Stimulated activated effector memory CD8-positive, alpha-beta T cell treated with anti-CD3 and anti-CD28 coated beads, Interleukin-12 subunit alpha, Interleukin-12 subunit beta, amount 100 ng/mL, for 72 hours (primary cell): ENCODE measurements at regions not wholly inside any gene's neighbourhood (a gene's known extent, or its start where the extent isn't known, plus 50 kb on each side); places are given as distances from the start of the nearest gene placed in this dataset.
A peak's percentile ranks its signal among the peaks of the same experiment; 100 is the strongest.

ENCODE experiments used
- ATAC-seq: fragments of 150-1000 bp; cut with Tn5 transposase; 2 replicates; pipeline ENCODE4 v1.10.0; 2021
- DNase-seq, 2 donors: peaks; one replicate each; pipeline ENCODE4 v3.0.0; 2021 to 2022; ENCODE audit warnings: low spot score in 2 of 2
- H3K27ac Mint-ChIP-seq: one replicate; pipeline ENCODE4 v1.8.0; 2022; ENCODE audit warnings: mild to moderate bottlenecking, mixed read lengths
- H3K36me3 Mint-ChIP-seq: one replicate; pipeline ENCODE4 v1.8.0; 2022; ENCODE audit warnings: mild to moderate bottlenecking, mixed read lengths
- H3K4me1 Mint-ChIP-seq: one replicate; pipeline ENCODE4 v1.8.0; 2022; ENCODE audit warnings: mixed read lengths
- H3K4me3 Mint-ChIP-seq: one replicate; pipeline ENCODE4 v1.8.0; 2022; ENCODE audit warnings: mild to moderate bottlenecking, mixed read lengths
- H3K9me3 Mint-ChIP-seq: one replicate; pipeline ENCODE4 v1.8.0; 2022; ENCODE audit warnings: mixed read lengths

DNA sequence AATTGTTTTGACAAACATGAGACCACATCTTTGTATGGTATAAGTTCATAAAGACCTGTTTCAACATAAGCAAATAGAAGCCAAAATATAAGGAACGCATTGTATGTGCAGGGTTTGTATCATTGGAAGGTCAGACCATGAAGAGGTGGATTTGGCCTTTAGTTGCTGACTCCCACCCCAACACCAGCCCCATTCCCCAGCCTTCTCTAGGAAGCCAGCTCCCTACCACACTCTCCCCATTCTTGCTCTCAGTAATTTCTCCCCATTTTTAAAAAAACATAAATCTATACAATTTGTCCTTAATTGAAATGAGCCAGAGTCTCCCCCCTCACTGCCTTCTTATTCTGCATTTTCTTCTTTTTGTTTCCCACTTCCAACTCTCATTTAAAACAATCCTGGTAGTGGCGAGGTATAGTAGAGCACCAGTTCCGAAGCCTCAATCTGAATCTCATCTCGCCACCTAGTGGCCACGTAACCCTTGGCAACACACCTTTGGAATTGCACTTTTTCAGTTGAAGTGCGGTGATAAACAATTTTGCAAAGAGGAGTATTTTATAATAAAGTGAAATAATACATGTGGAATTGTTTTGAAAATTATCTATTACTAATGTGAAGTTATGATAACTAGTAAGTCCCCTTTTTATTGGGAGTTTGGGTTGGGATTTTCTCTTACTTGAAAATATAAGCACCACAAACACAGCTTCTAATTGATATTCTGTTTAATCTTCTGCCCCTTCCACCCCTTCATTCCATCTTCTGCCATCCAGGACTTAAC, 126.6 kb downstream of the ASB9 start:
- peak; percentile 63 for ATAC-seq
- no peak overlapping the region for H3K4me3 Mint-ChIP-seq
- no peak overlapping the region for H3K27ac Mint-ChIP-seq
- H3K36me3 Mint-ChIP-seq, result no peaks in the 10 kb centered on the region
- H3K4me1 Mint-ChIP-seq, result peaks cover 16% of the 10 kb centered on the region
- H3K9me3 Mint-ChIP-seq, result no peaks in the 10 kb centered on the region
- peak; percentile 8 to 54 for DNase-seq

DNA sequence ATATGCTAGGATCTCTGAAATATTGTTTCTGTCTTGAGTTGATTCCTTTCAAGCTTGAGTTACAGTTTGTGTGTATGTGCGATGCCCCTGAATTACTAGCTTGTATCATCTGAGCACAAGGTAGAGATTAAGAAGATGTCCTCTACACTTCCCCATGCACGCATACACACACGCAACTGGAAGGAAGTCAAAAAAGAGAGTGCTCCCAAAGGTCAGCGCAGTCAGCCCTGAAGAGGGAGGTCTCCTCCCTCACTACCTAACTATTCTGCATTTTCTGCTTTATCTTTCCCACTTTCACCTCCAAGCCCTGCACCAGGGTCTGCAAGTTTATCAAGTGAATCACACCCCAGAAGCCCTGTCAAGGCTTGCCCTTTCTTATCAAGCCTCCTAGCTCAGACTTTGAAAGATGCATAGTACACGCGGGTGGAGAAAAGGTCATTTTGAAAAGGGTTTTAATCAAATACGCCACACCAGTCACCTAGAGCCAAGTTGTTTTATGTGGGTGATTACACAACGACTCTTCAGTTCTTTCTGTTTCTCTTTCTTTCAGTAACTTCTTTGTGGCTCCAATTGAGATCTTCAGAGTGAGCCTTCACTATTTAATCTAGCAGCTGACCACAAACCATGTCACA, 127.7 kb downstream of the ASB9 start:
- H3K9me3 Mint-ChIP-seq, result no peaks in the 10 kb centered on the region
- H3K4me1 Mint-ChIP-seq, result peaks cover 16% of the 10 kb centered on the region
- DNase-seq (no peak), ATAC-seq (peak; percentile 42)
- peak overlapping the region; percentile 13 for H3K4me3 Mint-ChIP-seq
- H3K36me3 Mint-ChIP-seq, result no peaks in the 10 kb centered on the region
- no peak overlapping the region for H3K27ac Mint-ChIP-seq

DNA sequence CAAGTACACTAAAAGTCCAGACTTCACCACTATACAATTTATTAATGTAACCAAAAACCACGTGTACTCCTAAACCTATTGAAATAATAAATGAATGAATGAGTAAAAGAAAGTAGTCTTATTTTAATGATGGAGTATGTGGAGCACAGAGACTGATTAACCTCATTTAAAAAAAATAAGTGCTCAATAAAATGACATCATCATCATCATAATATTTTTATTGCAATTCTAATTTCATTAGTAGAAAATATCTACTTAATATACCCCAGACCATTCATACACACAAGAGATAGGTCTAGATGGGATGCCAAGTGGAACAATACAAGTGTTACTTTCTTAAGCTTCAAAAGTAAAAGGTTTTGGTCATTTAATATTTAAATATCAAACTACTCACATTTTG, 133.1 kb downstream of the ASB9 start:
- Mint-ChIP-seq H3K9me3 (no peaks in the 10 kb centered on the region), H3K4me1 (no peaks in the 10 kb centered on the region), H3K27ac (no peak overlapping the region), H3K4me3 (no peak overlapping the region), H3K36me3 (no peaks in the 10 kb centered on the region)
- DNase-seq (no peak), ATAC-seq (no peak)

GRCh38 chrX:15129412-15129811, 140.5 kb downstream of the ASB9 start:
- DNase-seq, result no peak
- Mint-ChIP-seq H3K4me1 (no peaks in the 10 kb centered on the region), H3K4me3 (no peak overlapping the region), H3K27ac (no peak overlapping the region), H3K36me3 (no peaks in the 10 kb centered on the region), H3K9me3 (no peaks in the 10 kb centered on the region)
- ATAC-seq, result peak; percentile 59

DNA sequence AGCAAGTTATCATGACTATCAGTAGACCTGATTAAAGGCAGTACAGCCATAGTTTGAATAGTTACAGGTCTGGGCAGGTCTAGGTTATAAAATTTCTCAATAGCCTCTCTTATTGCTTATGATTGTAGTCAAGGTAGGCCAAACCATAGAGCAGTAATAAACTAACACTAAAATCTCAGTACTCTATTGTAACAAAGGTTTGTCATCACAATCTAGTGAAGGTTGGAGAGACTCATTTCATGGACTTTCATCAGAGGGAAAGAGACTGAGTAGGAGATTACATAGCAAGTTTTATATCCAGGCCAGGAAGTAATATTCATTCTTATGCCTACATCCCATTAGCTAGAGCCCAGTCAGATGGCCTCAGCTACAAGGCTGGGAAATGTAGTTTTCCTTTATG, 141.0 kb downstream of the ASB9 start:
- DNase-seq (no peak), ATAC-seq (no peak)
- Mint-ChIP-seq H3K4me1 (no peaks in the 10 kb centered on the region), H3K4me3 (no peak overlapping the region), H3K27ac (no peak overlapping the region), H3K36me3 (no peaks in the 10 kb centered on the region), H3K9me3 (no peaks in the 10 kb centered on the region)

- H3K27ac Mint-ChIP-seq, result no peak overlapping the region
- DNase-seq (no peak), ATAC-seq (no peak)
- H3K4me1 Mint-ChIP-seq, result no peaks in the 10 kb centered on the region
- no peaks in the 10 kb centered on the region for H3K9me3 Mint-ChIP-seq
- no peaks in the 10 kb centered on the region for H3K36me3 Mint-ChIP-seq
- H3K4me3 Mint-ChIP-seq, result no peak overlapping the region
These were observed 142.9 kb downstream of the ASB9 start for GRCh38 chrX:15127010-15127409.

- H3K4me3 Mint-ChIP-seq, result no peak overlapping the region
- H3K4me1 Mint-ChIP-seq, result no peaks in the 10 kb centered on the region
- ATAC-seq (peak; percentile 57), DNase-seq (no peak)
- no peak overlapping the region for H3K27ac Mint-ChIP-seq
- no peaks in the 10 kb centered on the region for H3K9me3 Mint-ChIP-seq
- no peaks in the 10 kb centered on the region for H3K36me3 Mint-ChIP-seq
These were observed 153.0 kb downstream of the ASB9 start for GRCh38 chrX:15116900-15117299.

- no peaks in the 10 kb centered on the region for H3K4me1 Mint-ChIP-seq
- no peak for DNase-seq
- H3K9me3 Mint-ChIP-seq, result no peaks in the 10 kb centered on the region
- H3K27ac Mint-ChIP-seq, result no peak overlapping the region
- H3K36me3 Mint-ChIP-seq, result no peaks in the 10 kb centered on the region
- no peak for ATAC-seq
- H3K4me3 Mint-ChIP-seq, result no peak overlapping the region
These were observed 154.9 kb downstream of the ASB9 start for GRCh38 chrX:15114743-15115566.

GRCh38 chrX:15107367-15107988, 162.4 kb downstream of the ASB9 start:
- H3K36me3 Mint-ChIP-seq, result no peaks in the 10 kb centered on the region
- peak in 1 of 2 donors; percentile 44 for DNase-seq
- no peaks in the 10 kb centered on the region for H3K9me3 Mint-ChIP-seq
- peaks cover 7% of the 10 kb centered on the region for H3K4me1 Mint-ChIP-seq
- no peak for ATAC-seq
- no peak overlapping the region for H3K27ac Mint-ChIP-seq
- no peak overlapping the region for H3K4me3 Mint-ChIP-seq

DNA sequence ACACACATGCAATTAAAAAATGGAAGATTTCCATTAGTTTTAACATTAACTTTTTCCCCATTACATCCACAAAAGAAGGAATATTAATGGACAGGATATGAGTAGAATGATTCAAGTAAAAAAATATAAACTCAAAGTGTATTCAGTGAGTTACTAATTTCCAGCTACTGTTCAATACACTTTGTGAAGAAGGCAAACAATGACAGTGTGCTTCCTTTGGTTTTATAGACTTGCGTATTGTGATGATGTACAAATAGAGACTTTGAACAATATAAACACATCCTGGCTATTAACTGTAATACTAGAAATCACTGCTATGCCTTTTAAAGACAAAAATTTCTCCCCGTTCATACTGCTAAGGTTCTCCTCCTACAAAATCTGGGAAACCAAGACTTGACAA, 171.4 kb downstream of the ASB9 start:
- Mint-ChIP-seq H3K36me3 (no peaks in the 10 kb centered on the region), H3K9me3 (no peaks in the 10 kb centered on the region), H3K4me1 (no peaks in the 10 kb centered on the region), H3K4me3 (no peak overlapping the region), H3K27ac (no peak overlapping the region)
- ATAC-seq (no peak), DNase-seq (no peak)

- Mint-ChIP-seq H3K27ac (no peak overlapping the region), H3K4me3 (no peak overlapping the region), H3K9me3 (no peaks in the 10 kb centered on the region), H3K4me1 (no peaks in the 10 kb centered on the region), H3K36me3 (no peaks in the 10 kb centered on the region)
- no peak for ATAC-seq
- no peak for DNase-seq
These were observed 182.1 kb downstream of the ASB9 start for GRCh38 chrX:15087747-15088146.

- no peak overlapping the region for H3K27ac Mint-ChIP-seq
- no peaks in the 10 kb centered on the region for H3K36me3 Mint-ChIP-seq
- no peaks in the 10 kb centered on the region for H3K9me3 Mint-ChIP-seq
- H3K4me1 Mint-ChIP-seq, result no peaks in the 10 kb centered on the region
- no peak for DNase-seq
- H3K4me3 Mint-ChIP-seq, result no peak overlapping the region
- no peak for ATAC-seq
These were observed 196.6 kb downstream of the ASB9 start for GRCh38 chrX:15073313-15073712.

DNA sequence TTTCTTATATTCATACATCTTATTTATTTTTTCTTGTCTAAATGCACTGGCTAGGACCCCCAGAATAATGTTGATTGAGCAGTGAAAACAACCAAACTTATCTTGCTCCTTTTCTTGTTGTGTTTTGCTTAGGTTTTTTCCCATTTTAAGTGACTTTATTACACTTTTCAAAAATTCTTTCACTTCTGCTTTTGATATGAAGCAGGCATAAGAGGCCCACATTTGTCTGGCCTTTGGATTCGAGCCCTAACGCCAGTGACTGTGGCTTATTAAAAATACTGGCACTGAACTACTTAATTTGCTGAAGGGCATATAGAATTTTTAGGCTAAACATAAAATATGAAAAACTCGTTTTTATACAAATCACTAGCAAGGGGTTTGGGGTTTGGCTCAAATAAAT, 197.0 kb downstream of the ASB9 start:
- no peak for ATAC-seq
- H3K4me3 Mint-ChIP-seq, result no peak overlapping the region
- DNase-seq, result no peak
- H3K4me1 Mint-ChIP-seq, result no peaks in the 10 kb centered on the region
- H3K27ac Mint-ChIP-seq, result no peak overlapping the region
- no peaks in the 10 kb centered on the region for H3K9me3 Mint-ChIP-seq
- H3K36me3 Mint-ChIP-seq, result no peaks in the 10 kb centered on the region

GRCh38 chrX:15072259-15072658, 197.6 kb downstream of the ASB9 start:
- no peaks in the 10 kb centered on the region for H3K4me1 Mint-ChIP-seq
- H3K9me3 Mint-ChIP-seq, result no peaks in the 10 kb centered on the region
- no peak for DNase-seq
- no peak for ATAC-seq
- H3K27ac Mint-ChIP-seq, result no peak overlapping the region
- H3K4me3 Mint-ChIP-seq, result no peak overlapping the region
- no peaks in the 10 kb centered on the region for H3K36me3 Mint-ChIP-seq

GRCh38 chrX:15059474-15059873, 186.3 kb downstream of the MOSPD2 start:
- no peaks in the 10 kb centered on the region for H3K36me3 Mint-ChIP-seq
- no peaks in the 10 kb centered on the region for H3K9me3 Mint-ChIP-seq
- H3K4me3 Mint-ChIP-seq, result no peak overlapping the region
- DNase-seq (no peak), ATAC-seq (no peak)
- no peaks in the 10 kb centered on the region for H3K4me1 Mint-ChIP-seq
- no peak overlapping the region for H3K27ac Mint-ChIP-seq
